ENCODE measurements at regions not wholly inside any gene's neighbourhood (a gene's known extent, or its start where the extent isn't known, plus 50 kb on each side); places are given as distances from the start of the nearest gene placed in this dataset.

DNA sequence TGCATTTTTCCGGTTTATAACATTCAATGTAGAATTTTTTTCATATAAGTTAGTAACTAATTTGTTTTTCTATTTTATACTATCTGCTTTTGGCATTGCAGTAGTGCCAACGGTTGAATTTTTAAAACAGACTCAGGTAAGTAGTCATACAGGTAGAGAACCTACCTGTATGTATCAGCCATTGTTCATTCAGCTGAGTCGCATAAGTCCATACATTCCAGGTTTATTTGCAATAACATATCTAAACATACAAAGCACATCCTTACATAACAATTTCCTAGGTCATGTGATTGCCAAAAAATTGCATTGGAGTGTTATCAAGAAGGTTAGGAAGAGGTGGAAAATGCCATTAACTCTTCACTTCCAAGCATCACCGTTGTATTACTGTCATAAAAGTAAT is 1059.3 kb upstream of the CNTN5 start:
- no peak for DNase-seq (ENCODE audit: low spot score)

DNA sequence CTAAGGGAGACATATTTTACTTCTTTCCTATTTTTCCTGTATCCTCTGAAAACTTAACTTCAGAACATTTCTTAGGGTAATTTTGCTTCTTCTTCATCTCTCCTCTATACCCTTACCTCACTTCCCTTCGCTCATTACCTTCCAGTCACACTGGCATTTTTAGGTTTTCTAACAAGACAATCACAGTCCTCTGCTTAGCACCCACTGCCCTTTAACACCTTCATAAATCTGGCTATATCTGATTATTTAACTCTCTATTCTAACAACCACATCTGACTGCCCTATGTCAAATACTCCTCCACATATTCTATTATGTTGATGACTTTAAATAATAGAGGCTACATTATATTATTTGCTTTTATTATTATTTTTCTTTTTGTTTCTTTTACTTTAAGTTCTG is 1058.0 kb upstream of the CNTN5 start:
- no peak for DNase-seq (ENCODE audit: low spot score)

DNA sequence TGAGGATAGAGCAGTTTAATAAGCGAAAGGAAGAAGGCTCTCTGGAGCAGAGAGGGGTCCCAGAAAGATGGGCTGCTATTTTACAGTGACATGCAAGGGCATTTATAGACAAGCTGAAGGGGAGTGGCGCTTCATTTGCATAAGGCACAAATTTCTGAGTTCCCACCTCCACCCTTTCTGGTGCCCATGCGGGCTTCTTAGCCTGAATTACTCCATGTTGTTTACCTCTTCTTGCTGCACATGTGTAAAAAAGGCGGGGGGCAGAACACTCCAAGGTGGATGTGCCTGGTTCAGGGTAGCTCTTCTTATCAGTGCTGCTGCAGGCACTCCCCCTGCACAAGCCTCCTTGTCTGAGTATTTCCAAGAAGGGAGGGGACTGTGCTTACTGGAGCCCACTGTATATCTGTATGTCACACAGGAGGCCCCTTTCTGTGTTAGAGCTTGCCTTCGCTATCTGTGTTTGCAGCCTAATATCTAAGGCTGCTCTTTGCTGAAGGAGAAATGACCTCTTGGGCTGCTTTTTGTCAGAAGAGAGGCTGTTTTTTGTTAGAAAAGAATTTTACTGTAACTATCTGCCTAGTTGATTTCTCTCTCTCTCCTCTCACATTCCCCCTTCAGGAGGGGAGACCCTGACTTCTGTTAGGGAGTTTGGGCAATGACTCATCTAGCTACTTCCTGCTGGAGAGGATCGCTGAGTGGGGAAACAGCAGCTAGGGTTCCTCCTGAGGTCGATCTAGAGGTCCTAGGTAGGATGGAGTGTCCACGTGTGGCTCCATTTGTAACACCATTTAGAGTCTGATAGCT is 1057.0 kb upstream of the CNTN5 start:
- DNase-seq (ENCODE audit: low spot score) = no peak

DNA sequence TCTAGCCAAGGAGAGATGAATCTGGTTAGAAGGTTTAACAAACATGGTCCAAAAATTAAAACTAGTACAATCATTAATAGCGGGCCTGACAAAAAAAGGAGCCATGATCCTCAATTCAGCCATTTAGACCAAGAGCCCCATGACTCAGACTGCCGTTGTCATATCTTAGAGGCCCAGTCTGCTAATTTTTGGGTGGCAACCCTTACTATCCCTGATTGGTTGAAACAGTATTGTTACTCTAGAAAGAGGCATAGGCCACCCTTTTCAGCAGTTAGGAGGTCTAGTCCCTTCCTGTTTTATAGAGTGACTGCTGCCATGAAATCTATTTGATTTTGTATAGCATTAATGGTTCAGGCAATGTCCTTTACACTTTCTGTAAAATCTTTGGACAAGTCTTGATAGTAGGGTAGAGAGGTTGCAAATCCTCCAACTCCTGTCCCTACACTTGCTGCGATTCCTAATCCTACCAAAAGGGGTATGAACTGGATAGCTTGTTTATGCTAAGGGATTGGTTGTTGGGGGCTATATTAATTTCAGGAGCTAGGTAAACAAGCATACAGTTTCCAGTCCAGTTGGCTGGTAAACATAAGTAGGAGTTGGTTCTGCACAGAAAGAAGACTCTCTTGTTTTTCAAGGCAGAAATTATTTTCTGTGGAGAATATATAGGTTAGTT is 1056.3 kb upstream of the CNTN5 start:
- DNase-seq (ENCODE audit: low spot score) = no peak

DNA sequence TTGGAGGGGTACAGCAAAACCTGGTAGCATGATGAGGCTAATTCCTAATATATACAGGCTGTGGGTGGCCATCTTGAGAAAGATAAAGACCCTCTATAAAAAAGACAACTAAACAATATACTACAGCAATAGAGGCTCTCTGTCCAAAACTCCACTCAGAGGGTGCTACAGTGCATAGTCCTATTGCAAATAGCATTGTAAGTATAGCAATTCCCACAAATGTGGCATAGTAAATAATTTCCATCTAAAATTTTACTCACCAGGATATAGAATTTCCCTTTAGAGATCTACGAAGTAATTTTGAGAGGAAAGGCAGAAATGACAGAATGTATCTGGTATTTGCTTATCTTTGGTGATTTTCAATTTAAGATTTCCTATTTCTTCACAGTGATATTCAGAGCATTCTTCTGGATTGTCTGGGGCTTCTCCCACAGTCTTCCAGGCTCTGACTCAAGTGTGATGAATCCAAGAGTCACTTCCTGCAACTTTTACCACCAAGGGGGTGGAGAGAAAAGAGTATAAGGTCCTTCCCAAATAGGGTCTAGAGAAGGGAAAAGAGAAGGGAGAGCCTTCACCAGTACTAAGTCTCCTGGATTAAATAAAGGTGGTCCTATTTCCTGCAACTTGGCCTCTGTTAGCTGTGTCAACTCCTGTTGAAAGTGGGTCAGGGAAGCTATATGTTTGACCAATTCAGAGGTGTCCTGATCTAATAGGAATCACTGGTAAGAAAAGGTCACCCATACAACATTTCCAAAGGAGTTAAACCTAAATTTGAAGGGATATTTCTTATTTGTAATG is 1054.7 kb upstream of the CNTN5 start:
- no peak for DNase-seq (ENCODE audit: low spot score)

DNA sequence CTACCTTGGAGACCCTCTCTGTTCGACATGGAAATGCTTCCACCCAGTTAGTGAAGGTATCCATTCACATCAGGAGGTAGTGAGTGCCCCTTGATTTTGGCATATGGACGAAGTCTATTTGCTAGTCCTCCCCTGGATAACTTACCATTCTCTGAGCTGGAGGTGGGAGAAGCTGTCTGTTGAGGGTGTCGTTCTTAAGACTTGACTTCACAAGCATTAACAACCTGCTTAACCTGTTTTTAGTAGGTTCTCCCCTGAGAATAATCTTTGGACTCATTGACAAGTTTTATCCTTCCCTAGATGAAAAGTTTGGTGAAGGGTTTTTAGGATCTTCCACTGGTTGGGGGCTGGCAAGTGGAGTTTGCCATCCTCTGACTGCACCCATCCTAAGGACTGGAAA is 1053.8 kb upstream of the CNTN5 start:
- no peak for DNase-seq (ENCODE audit: low spot score)

DNA sequence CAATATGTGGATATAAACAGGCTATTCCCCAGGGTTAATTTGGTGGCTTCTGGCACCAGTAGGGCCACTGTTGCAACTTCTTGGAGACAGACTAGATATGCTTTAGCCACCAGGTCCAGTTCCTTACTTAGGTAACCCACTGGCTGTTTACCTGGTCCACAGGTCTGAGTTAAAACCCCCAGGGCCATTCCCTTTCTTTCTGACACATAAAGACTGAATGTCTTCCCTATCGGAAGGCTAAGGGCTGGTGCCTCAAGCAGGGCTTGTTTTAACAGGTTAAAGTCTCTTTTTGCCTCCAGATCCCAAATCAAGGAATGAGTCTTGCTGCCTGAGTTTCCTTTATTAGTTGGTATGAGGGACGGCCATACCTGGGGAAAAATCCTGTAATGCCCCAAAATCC is 1052.7 kb upstream of the CNTN5 start:
- no peak for DNase-seq (ENCODE audit: low spot score)

DNA sequence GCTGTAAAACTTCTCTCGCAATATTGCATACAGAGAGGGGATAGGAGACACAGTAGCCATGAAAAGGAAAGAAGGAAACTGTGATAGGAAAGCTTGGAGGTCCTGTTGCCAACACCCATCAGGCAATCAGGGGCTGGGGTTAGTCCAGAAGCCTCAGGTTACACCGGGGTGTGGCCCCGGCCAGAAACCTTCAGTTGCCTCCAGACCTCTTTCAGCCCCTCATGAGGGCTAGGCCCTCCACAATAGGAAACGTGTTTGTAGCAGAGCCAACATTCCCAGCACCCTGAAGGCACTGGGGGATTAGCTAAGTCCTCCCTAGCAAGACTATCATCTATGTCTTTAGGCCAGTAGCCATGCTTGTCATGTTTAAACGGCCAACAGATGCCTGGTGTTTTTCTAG is 1048.0 kb upstream of the CNTN5 start:
- no peak for DNase-seq (ENCODE audit: low spot score)

DNA sequence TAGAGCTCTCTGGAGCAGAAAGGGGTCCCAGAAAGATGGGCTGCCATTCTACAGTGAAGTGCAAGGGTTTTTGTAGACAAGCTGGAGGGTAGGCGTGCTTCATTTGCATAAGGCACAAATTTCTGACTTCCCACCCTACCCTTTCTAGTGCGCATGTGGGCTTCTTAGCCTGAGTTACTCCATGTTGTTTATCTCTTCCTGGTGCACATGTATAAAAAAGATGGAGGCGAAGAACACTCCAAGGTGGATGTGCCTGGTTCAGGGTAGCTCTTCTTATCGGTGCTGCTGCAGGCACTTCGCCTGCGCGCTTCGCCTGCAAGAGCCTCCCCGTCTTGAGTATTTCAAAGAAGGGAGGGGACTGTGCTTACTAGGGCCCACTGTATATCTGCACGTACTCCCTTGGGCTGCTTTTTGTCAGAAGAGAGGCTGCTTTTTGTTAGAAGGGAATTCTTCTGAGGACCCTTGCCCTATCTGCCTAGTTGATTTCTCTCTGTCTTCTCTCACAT is 1047.3 kb upstream of the CNTN5 start:
- no peak for DNase-seq (ENCODE audit: low spot score)

DNA sequence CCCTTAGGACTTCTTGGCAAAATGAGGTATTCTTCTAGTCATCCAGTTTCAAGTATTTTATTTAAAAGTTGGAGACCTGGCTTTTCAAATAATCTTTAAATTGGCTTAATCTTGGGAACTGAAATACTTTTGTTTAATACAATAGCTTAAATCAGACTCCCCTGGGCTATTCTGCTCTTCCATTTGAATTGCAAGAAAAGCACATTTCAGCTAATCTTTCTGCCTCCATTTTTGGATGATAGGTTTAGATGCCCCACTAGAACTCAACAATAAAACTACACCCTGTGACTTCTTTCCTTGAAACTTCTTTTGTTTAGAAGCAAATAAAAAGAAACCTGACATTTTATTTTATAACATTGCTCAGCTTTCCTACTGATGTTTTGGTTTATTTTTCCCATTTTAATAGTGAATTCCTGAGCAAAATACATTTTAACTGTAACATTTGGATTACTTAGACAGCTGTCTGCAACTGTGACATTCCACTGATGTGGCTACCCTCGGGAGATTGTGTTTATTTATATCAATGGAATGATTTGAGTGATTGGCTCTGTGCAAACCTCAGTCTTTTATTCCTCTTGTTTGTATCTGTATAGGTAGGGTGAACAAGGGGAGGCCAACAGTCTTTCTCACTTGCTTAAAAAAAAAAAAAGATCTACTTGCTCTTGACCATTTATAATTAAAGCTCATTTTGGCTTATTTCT is 1045.8 kb upstream of the CNTN5 start:
- no peak for DNase-seq (ENCODE audit: low spot score)

DNA sequence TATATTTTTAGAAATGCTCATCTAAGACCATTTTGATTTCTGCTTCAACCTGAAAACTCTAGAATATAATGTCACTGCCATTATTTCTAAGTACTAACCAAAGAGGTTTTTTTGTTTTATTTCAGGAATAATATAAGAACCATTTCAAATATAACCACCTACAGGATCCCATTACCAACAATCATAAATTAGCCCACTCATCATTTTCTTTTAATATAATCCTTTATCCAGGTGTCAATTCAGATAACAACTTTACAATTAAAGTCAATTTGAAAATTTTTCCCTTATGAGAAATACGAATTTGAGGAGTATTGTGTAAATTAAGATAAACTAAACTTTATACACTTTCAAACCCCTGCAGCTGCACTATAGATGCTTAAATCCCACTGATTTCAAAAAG is 1043.0 kb upstream of the CNTN5 start:
- no peak for DNase-seq (ENCODE audit: low spot score)

DNA sequence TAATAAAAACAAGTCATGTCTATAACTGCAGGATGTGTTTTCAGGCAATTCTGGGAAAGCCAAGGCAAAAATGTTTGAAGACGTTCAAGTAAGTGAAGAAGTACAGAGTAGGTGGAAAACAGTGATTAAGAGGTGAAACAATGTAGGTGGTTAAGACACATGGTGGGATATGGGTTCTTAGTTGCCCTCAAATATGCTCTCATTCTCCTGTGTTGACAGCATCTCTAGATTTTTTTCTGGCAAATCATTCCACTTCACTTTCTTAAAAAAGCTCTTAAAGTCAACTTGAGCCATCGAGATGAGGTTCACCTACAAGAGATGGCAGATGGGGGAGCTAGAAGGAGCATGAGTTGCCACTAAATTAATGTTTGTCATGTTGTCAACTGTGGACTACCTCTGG is 1041.0 kb upstream of the CNTN5 start:
- no peak for DNase-seq (ENCODE audit: low spot score)

DNA sequence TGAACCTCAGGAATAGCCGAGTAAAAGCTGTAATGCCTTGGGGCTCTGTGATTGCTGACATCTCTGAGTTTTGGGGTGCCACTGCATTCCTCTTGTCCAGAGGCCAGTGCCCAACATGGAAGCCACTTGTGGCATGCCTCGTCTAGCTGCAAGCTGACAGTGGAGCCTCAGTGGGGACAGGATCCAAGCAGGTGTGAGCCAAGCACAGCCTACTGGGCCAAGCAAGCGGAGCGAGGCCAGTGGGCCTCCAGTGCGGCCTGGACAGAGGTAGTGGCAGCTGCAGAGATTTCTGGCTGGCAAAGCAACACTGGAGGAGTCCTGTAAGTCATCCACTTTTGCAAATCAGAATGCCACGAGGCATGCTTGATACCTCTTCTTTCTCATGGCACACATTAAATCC is 1038.2 kb upstream of the CNTN5 start:
- no peak for DNase-seq (ENCODE audit: low spot score)

DNA sequence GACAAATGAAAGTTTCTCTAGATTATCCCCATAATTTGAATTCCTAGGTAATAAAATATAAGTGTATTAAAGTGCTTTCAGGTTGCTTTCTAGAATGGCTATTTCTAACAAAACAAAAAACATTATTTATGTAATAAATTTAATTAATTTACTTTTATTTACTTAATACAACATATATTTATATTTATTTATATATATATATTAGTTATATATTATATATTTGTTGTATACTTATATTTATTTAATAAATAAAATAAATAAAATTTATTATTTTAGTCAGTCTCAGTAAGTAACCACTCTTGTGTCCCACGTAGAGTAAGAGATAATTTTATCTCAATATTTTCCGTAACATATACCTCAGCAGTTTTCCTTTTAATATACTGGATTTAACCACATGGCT is 1031.6 kb upstream of the CNTN5 start:
- no peak for DNase-seq (ENCODE audit: low spot score)

DNA sequence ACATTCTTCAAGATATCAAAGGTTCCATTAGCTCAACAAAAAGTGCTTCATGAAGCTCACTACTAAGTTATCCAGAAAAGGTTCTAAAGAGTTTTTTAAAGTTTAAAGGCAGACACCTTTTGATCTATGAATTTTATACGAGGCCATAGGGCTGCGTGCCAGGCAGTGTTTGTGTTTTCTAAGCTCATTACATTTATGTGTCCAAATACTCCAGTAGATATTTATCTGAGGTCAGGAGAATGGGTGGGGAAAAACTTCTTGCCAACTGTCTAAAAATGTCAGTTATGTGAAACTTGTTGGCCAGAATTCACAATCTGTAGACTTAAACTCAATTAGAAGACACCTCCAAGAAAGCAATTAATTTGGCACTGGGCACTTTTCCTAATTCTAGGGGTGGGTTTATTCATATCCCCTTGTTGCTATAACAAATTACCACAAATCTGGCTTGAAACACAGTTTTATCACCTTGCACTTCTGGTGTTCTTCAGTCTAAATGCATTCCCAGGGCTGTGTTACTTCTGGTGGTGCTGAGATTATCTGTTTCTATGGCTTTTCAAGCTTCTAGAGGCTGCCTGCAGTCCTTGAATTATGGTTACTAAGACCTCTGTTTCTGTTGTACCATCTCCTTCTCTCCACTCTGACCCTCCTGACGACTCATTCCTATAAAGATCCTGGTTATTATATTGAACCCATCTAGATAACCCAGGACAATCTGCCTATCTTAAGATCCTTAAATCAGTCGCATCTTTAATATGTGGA is 1030.4 kb upstream of the CNTN5 start:
- no peak for DNase-seq (ENCODE audit: low spot score)

DNA sequence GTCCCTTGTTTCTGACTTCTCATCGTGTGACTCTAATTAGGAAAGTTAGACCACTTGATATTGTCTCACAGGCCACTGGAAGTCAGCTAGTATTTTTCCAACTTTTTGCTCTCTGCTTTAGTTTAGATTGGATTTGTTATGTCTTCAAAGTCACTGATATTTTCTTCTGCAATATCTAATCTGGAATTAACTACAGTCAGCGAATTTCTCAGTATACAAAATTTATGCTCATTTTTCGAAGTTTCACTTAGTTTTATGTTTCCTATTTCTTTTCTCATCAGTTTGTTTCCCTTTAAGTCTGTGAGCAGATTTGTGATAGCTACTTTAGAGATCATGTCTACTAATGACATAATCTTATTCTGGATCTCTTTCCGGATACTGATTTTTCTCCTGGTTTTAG is 1027.2 kb upstream of the CNTN5 start:
- DNase-seq (ENCODE audit: low spot score) = no peak

DNA sequence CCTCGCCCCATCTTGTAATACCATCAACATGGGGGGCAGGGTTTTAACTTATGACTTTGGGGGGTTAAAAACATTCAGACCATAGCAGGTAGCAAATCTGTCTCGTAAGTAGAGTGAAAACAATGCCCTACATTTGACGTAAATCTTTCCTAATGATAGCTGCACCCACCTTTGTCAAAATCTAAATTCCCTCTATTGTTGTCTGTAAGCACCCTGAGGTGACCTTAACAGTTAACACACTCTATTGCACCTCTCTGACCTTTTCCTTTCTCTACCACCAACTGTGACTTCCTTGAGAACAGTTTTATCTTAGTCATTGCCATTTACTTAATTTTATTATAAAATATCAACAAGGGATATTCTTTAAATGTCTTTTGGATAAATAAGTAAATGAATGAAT is 1024.9 kb upstream of the CNTN5 start:
- DNase-seq (ENCODE audit: low spot score) = no peak

DNA sequence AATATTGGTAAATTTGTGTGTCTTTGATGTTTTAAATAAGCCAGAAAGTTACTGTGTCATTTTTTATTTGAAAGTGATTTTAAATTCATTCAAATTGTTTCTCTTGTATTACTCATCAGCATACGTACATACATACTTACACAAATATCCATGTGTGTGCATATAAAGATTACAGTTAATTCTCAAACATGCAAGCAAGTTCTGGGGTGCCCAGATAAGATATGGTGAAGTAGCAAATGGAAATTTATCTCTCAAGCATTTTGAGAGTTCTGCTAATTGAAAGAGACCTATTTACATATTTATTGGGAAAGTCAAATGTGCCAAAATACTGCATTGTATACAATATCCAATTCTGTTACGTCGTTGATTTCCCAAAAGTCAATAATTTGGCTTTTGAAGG is 1024.0 kb upstream of the CNTN5 start:
- DNase-seq (ENCODE audit: low spot score) = no peak

DNA sequence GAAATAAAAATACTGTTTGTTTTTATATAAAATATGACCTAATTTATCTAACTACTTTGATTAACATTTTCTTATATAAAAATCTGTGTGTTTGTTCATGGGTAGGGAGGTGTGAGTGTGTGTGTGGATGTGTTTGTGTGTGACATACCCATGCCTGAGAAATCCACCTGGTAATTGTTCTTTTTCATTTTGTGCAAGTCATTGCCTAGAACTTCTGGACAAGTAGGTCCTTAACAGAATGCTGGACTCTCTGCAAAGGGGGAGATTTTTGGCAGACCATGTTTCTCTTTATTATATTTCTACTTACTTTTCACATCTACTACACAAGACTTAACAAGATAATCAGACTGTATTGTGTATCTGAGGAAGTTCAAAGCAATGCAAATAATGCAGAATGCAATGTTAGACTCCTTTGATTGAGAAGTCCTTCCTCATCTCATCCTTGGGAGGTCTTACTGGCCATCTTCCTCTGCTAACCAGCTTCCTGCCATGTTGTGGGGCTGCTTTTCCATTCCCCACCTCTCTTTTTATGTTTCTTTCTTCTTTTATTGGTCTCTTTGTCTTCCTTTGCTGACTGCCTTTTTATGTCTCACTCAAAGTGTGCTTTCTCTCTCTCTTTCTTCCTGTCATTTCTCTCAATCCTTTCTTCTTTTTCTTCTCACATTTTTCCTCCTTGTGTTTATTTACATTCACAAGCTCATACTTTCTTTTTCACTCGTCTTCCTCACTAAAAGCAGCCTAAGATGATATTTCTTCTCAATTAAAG is 1017.0 kb upstream of the CNTN5 start:
- no peak for DNase-seq (ENCODE audit: low spot score)

DNA sequence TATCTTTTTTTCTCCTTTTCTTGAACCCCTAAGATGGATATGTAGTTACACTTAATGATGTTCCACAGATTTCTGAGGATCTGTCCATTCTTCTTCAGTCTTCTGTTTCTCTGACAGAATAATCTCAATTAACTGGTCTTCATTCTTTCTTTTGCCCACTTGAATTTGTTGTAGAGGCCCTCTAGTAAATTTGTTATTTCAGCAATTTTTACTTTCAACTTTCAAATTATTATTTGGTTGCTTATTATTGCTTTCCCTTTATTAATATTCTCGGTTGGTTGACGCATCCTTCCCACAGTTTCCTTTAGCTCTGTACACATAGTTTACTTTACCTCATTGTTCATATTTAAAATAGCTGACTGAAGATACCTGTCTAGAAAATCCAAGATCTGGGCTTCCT is 1013.7 kb upstream of the CNTN5 start:
- DNase-seq (ENCODE audit: low spot score) = no peak

DNA sequence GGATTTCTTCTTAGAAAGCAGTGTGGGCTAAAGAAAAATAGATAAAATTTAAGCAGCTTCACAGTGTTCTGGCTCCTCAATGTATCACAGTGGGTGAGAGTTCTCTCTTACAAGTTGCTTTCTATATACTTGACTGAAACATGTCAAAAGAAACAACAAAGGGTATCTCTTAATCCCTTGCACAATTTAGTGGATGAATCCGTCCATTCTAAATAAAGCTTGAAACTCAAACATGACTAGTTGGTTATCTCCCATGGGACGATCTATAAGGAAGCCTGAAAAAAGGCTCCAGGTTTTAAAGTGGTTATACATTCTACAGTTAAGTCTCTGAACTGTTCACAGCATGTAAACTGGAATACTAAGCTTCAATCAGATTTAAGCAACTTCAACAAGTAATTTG is 993.1 kb upstream of the CNTN5 start:
- DNase-seq (ENCODE audit: low spot score) = no peak

Measured in mucosa of gallbladder (tissue), 1 donor.